ENCODE measurements at regions not wholly inside any gene's neighbourhood (a gene's known extent, or its start where the extent isn't known, plus 50 kb on each side); places are given as distances from the start of the nearest gene placed in this dataset.

- TF ChIP-seq ZNF23 (CRISPR knock-in tag; IDR thresholded peaks at IDR 0.05): no peak
- TF ChIP-seq L3MBTL2 (IDR thresholded peaks at IDR 0.05): peak; percentile 16; the same call in 1 of the 2 replicates
- TF ChIP-seq TAF9B (IDR thresholded peaks at IDR 0.05; ENCODE audit: partially characterized antibody): no peak
- no peak for TF ChIP-seq HBP1 (CRISPR knock-in tag; IDR thresholded peaks at IDR 0.05)
- TF ChIP-seq HMG20A (CRISPR knock-in tag; conservative IDR thresholded peaks at IDR 0.05): no peak
- no peak for TF ChIP-seq JUND (IDR thresholded peaks at IDR 0.05; ENCODE audit: borderline replicate concordance, low read depth, low read length)
- TF ChIP-seq JUND (tag; IDR thresholded peaks at IDR 0.05; ENCODE audit: borderline replicate concordance, low read depth, low read length): peak; percentile 22; the same call in 1 of the 3 replicates
- no peak for TF ChIP-seq ATF7 (IDR thresholded peaks at IDR 0.05)
- peak; percentile 35; the same call in 1 of the 2 replicates for TF ChIP-seq SMARCA4 (IDR thresholded peaks at IDR 0.05)
- TF ChIP-seq TCF3 (CRISPR knock-in tag; IDR thresholded peaks at IDR 0.05): peak; percentile 22; the same call in 1 of the 2 replicates
- no peak for TF ChIP-seq ZBTB2 (IDR thresholded peaks at IDR 0.05)
- no peak for TF ChIP-seq ZNF699 (CRISPR knock-in tag; IDR thresholded peaks at IDR 0.05; ENCODE audit: insufficient replicate concordance)
- TF ChIP-seq KLF1 (tag; IDR thresholded peaks at IDR 0.05): no peak
- TF ChIP-seq SP1 (CRISPR knock-in tag; IDR thresholded peaks at IDR 0.05): no peak
- no peak for TF ChIP-seq ZBED1 (IDR thresholded peaks at IDR 0.05)
- TF ChIP-seq NCOA2 (IDR thresholded peaks at IDR 0.05; ENCODE audit: partially characterized antibody in 2 of 2): no peak
- TF ChIP-seq CBFA2T3 (IDR thresholded peaks at IDR 0.05): peak; percentile 58
- TF ChIP-seq TEAD4 (IDR thresholded peaks at IDR 0.05; ENCODE audit: low read length): peak; percentile 44; the same call in 1 of the 2 replicates
- TF ChIP-seq TEAD4 (CRISPR knock-in tag; IDR thresholded peaks at IDR 0.05; ENCODE audit: borderline replicate concordance): no peak
- TF ChIP-seq ZNF551 (CRISPR knock-in tag; IDR thresholded peaks at IDR 0.05): no peak
- TF ChIP-seq NBN (IDR thresholded peaks at IDR 0.05; ENCODE audit: low read depth): no peak
- no peak for TF ChIP-seq DLX4 (CRISPR knock-in tag; IDR thresholded peaks at IDR 0.05)
Measured at GRCh38 chr6:139586273-139586672, 211.8 kb upstream of the CITED2 start (continued).

Measured in K562 (cell line).